IPS-20b (cell line): ENCODE measurements at regions not wholly inside any gene's neighbourhood (a gene's known extent, or its start where the extent isn't known, plus 50 kb on each side); places are given as distances from the start of the nearest gene placed in this dataset.
A peak's percentile ranks its signal among the peaks of the same experiment; 100 is the strongest.
"Not testable (repeated sequence)": the region's sequence is repeated elsewhere in the genome, so short reads cannot be mapped to it uniquely, and the experiment has no call there.

ENCODE experiments used
- H3K27ac ChIP-seq: one replicate; pipeline ENCODE4 v1.5.1; 2013; ENCODE audit warnings: low read length
- H3K27me3 ChIP-seq: 2 replicates; pipeline ENCODE4 v1.6.1; 2013; ENCODE audit warnings: mild to moderate bottlenecking, low read length, inconsistent platforms; ENCODE audit not compliant: insufficient read depth
- H3K36me3 ChIP-seq: 2 replicates; pipeline ENCODE4 v1.6.1; 2013; ENCODE audit warnings: low read depth, mild to moderate bottlenecking, inconsistent platforms, low read length, moderate library complexity; ENCODE audit not compliant: insufficient read depth
- H3K4me1 ChIP-seq: 2 replicates; pipeline ENCODE4 v1.6.1; 2013; ENCODE audit warnings: mild to moderate bottlenecking, control low read depth, inconsistent platforms, low read length, moderate library complexity; ENCODE audit not compliant: insufficient read depth
- H3K4me3 ChIP-seq: 2 replicates; pipeline ENCODE4 v1.5.1; 2013; ENCODE audit warnings: mild to moderate bottlenecking, low read length, inconsistent platforms
- H3K9ac ChIP-seq: 2 replicates; pipeline ENCODE4 v1.6.1; 2013; ENCODE audit warnings: low read depth, mild to moderate bottlenecking, inconsistent platforms, low read length, moderate library complexity
- H3K9me3 ChIP-seq: 2 replicates; pipeline ENCODE4 v1.6.1; 2013; ENCODE audit warnings: mild to moderate bottlenecking, low read depth, low read length, inconsistent platforms; ENCODE audit not compliant: insufficient read depth

DNA sequence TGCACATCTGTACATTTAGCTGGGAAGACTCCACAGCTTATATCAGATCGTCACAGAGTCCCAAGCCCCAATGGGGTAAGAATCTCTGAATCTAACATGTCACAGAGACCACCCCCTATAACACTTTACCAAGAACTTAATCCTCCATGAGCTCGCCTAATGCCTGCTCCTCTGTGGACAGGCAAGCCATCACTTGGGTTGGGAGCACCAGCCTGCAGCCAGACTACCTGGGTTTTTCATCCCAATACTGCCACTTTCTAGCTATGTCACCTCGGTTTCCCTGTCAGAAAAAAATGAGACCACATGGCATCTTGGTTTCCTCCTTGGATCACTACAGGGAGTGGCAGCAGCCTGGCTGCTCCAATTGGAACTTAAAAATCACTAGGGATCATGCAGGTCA lies 277.9 kb upstream of the TLE3 start:
- 0 out of 2 replicates have a peak, but pooled peaks cover 3% of the 10 kb centered on the region for H3K4me1 ChIP-seq
- peaks cover 28% of the 10 kb centered on the region for H3K27me3 ChIP-seq
- no peak overlapping the region; the same call in 1 of the 2 replicates for H3K9ac ChIP-seq
- no peak overlapping the region for H3K27ac ChIP-seq
- H3K36me3 ChIP-seq = no peaks in the 10 kb centered on the region
- H3K4me3 ChIP-seq = peak overlapping the region; percentile 78; the same call in 1 of the 2 replicates
- no peaks in the 10 kb centered on the region for H3K9me3 ChIP-seq

DNA sequence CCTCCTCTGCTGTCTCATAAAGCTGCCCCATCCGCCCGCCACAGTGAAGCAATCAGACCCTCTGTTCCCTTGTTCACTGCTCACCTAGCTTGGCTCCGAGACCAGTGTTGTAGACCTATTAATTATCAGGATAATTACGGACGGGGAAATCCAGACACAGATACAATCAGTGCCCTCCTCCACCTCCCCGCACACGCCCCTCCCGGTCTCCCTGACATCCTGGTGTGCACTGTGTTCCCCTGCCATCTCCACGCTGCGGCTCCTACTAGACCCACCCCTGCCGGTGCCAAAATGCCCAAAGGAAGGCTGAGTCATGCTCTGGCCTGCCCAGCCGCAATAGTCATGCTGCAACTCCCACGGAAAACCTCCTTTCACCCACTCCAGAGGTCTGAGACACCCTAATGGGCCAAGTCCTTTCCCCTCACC lies 277.3 kb upstream of the TLE3 start:
- Histone ChIP-seq H3K4me3 (no peak overlapping the region), H3K36me3 (no peaks in the 10 kb centered on the region), H3K9me3 (no peaks in the 10 kb centered on the region), H3K9ac (no peak overlapping the region), H3K27me3 (peaks cover 28% of the 10 kb centered on the region), H3K27ac (no peak overlapping the region), H3K4me1 (0 out of 2 replicates have a peak, but pooled peaks cover 3% of the 10 kb centered on the region)

- H3K27me3 ChIP-seq = peaks cover 28% of the 10 kb centered on the region
- H3K9ac ChIP-seq = no peak overlapping the region
- H3K4me1 ChIP-seq = 0 out of 2 replicates have a peak, but pooled peaks cover 3% of the 10 kb centered on the region
- H3K36me3 ChIP-seq = no peaks in the 10 kb centered on the region
- H3K9me3 ChIP-seq = no peaks in the 10 kb centered on the region
- no peak overlapping the region for H3K4me3 ChIP-seq
- no peak overlapping the region for H3K27ac ChIP-seq
Measured at GRCh38 chr15:70374096-70374495, 276.4 kb upstream of the TLE3 start.

DNA sequence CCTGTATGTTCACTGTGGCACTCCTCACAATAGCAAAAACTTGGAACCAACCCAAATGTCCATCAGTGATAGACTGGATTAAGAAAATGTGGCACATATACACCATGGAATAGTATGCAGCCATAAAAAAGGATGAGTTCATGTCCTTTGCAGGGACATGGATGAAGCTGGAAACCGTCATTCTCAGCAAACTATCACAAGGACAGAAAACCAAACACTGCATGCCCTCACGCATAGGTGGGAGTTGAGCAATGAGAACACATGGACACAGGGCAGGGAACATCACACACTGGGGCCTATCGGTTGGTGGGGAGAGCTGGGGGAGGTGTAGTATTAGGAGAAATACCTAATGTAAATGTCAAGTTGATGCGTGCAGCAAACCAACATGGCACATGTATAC lies 275.7 kb upstream of the TLE3 start:
- not testable (repeated sequence) for H3K4me3 ChIP-seq, H3K36me3 ChIP-seq, H3K27ac ChIP-seq, H3K4me1 ChIP-seq, H3K9ac ChIP-seq, H3K9me3 ChIP-seq
- H3K27me3 ChIP-seq = peaks cover 28% of the 10 kb centered on the region

DNA sequence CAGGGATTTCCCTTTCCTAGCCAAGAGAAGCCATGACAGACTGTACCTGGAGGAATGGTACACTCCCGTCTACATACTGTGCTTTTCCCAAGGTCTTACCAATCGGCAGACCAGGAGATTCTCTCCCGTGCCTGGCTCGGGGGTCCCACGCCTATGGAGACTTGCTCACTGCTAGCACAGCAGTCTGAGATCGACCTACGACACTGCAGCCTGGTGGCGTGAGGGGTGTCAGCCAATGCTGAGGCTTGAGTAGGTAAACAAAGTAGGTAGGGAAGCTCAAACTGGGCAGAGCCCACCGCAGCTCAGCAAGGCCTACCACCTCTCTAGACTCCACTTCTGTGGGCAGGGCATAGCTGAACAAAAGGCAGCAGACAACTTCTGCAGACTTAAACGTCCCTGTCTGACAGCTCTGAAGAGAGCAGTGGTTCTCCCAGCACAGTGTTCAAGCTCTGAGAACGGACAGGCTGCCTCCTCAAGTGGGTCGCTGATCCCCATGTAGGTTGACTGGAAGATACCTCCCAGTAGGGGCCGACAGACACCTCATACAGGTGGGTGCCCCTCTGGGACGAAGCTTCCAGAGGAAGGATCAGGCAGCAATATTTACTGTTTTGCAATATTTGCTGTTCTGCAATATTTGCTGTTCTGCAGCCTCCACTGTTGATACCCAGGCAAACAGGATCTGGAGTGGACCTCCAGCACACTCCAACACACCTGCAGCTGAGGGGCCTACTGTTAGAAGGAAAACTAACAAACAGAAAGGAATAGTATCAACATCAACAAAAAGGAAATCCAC lies 270.4 kb upstream of the TLE3 start:
- not testable (repeated sequence) for H3K27ac ChIP-seq, H3K36me3 ChIP-seq, H3K4me3 ChIP-seq, H3K27me3 ChIP-seq, H3K9me3 ChIP-seq, H3K9ac ChIP-seq, H3K4me1 ChIP-seq

- H3K9me3 ChIP-seq, H3K27ac ChIP-seq, H3K4me1 ChIP-seq, H3K4me3 ChIP-seq, H3K27me3 ChIP-seq, H3K36me3 ChIP-seq, H3K9ac ChIP-seq: not testable (repeated sequence)
Measured at GRCh38 chr15:70364023-70364422, 266.3 kb upstream of the TLE3 start.

GRCh38 chr15:70362886-70363285 lies 265.2 kb upstream of the TLE3 start:
- H3K36me3 ChIP-seq = no peaks in the 10 kb centered on the region
- H3K27me3 ChIP-seq = no peaks in the 10 kb centered on the region
- H3K4me3 ChIP-seq = no peak overlapping the region
- no peak overlapping the region for H3K27ac ChIP-seq
- no peak overlapping the region for H3K9ac ChIP-seq
- no peaks in the 10 kb centered on the region; the same call in 1 of the 2 replicates for H3K9me3 ChIP-seq
- H3K4me1 ChIP-seq = no peaks in the 10 kb centered on the region

DNA sequence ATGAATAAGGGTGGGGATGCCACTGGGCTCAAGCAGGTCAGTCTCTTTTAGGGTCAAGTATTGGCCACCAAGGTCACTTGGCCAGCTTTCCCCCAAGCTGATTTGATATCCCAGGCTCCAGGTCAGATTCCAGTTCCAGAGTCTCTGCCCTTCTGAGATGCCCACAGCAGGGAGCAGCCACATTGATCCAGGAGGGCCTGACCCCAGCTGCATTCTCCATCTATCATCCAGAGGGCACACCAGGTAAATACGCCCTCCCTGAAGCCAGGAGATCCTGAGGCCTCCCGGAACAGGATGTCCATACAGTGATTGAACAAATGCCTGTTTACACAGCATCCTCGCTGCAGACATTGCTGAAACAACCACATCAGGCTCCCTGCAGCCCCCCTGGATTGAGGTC lies 264.6 kb upstream of the TLE3 start:
- H3K9me3 ChIP-seq = no peaks in the 10 kb centered on the region; the same call in 1 of the 2 replicates
- H3K27me3 ChIP-seq = no peaks in the 10 kb centered on the region
- H3K27ac ChIP-seq = no peak overlapping the region
- H3K9ac ChIP-seq = no peak overlapping the region
- no peak overlapping the region for H3K4me3 ChIP-seq
- no peaks in the 10 kb centered on the region for H3K36me3 ChIP-seq
- no peaks in the 10 kb centered on the region for H3K4me1 ChIP-seq

DNA sequence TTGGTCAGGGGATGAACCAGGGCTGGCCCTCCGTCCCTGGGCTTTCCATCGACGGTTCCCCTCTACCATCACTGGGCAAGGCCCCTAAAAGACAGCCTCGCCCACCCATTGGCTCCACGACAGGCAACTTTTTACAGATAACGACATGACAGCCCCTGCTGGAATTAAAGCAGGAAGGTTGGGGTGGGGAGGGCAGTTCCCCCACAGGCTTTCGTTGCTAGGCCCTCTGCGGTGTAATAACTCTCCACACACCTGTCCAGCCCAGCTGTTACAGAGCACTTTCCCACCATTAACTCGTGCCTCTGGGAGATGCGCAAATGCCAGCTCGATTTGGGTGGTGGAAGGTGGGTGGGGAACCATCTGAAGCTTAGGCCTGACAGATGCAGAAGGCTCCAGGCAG lies 264.2 kb upstream of the TLE3 start:
- H3K9ac ChIP-seq = no peak overlapping the region
- no peaks in the 10 kb centered on the region; the same call in 1 of the 2 replicates for H3K9me3 ChIP-seq
- no peak overlapping the region for H3K27ac ChIP-seq
- H3K36me3 ChIP-seq = no peaks in the 10 kb centered on the region
- no peaks in the 10 kb centered on the region for H3K4me1 ChIP-seq
- H3K27me3 ChIP-seq = no peaks in the 10 kb centered on the region
- H3K4me3 ChIP-seq = no peak overlapping the region

- H3K27me3 ChIP-seq = no peaks in the 10 kb centered on the region
- no peaks in the 10 kb centered on the region for H3K36me3 ChIP-seq
- no peak overlapping the region for H3K4me3 ChIP-seq
- no peak overlapping the region for H3K27ac ChIP-seq
- no peaks in the 10 kb centered on the region for H3K4me1 ChIP-seq
- H3K9ac ChIP-seq = no peak overlapping the region
- no peaks in the 10 kb centered on the region for H3K9me3 ChIP-seq
Measured at GRCh38 chr15:70361106-70361505, 263.4 kb upstream of the TLE3 start.

DNA sequence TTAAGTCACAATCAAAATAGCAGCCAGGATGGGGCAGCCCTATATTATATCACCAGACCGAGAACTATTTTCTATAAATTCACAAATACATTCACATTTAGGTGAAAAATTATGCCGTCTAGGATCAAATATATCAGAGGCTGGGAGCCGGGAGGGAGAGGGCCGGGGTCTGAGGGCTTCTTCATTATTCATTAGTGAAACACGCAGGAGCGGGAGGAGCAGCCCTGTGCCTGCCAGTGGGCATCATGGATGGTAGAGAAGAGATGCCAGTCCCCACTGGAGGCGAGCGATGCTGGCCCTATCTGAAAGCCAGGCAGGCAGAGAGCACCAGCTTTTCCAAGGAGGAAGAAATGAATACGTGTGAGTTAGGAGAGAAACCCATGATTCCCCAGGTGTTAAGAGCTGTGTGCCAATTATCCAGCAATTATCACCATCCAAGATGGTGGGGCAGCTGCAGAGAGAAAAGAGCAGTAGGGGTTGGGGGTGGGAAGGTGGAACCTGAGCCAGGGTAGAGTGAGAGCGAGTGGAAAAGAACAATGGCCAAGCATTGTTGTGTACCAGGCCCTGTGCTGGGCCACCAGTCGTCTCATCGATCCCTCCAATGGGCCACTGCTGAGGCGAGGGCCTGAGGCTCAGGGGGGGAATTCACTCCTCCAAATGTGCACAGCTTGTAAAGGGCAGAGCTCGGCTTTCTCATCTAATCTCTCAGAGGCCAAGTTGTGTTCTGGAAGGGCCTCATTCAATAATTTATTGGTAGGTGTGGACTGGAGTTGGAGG lies 261.3 kb upstream of the TLE3 start:
- no peaks in the 10 kb centered on the region for H3K27me3 ChIP-seq
- H3K9ac ChIP-seq = no peak overlapping the region
- no peak overlapping the region for H3K27ac ChIP-seq
- H3K36me3 ChIP-seq = no peaks in the 10 kb centered on the region
- no peaks in the 10 kb centered on the region for H3K9me3 ChIP-seq
- no peaks in the 10 kb centered on the region for H3K4me1 ChIP-seq
- no peak overlapping the region for H3K4me3 ChIP-seq
